SJCRH30 (cell line): ENCODE measurements at regions not wholly inside any gene's neighbourhood (a gene's known extent, or its start where the extent isn't known, plus 50 kb on each side); places are given as distances from the start of the nearest gene placed in this dataset.
A peak's percentile ranks its signal among the peaks of the same experiment; 100 is the strongest.

Source experiments
- DNase-seq, 2 experiments: peaks; one replicate each; pipeline ENCODE4 v3.0.0-alpha.2; 2015 to 2020
- H3K27ac ChIP-seq: fragments of 250-450 bp; sonication (Bioruptor Pico); 2 replicates; pipeline ENCODE4 v1.5.1; 2020; ENCODE audit warnings: mild to moderate bottlenecking, moderate library complexity
- H3K27me3 ChIP-seq: fragments of 250-450 bp; sonication (Bioruptor Pico); 2 replicates; pipeline ENCODE4 v1.5.1; 2020; ENCODE audit warnings: mild to moderate bottlenecking, moderate library complexity
- H3K36me3 ChIP-seq: fragments of 250-450 bp; sonication (Bioruptor Pico); 2 replicates; pipeline ENCODE4 v1.5.1; 2020; ENCODE audit warnings: mild to moderate bottlenecking, moderate library complexity
- H3K4me1 ChIP-seq: fragments of 250-450 bp; sonication (Bioruptor Pico); 2 replicates; pipeline ENCODE4 v1.5.1; 2020; ENCODE audit warnings: mild to moderate bottlenecking, moderate library complexity
- H3K4me3 ChIP-seq: fragments of 250-450 bp; sonication (Bioruptor Pico); 2 replicates; pipeline ENCODE4 v1.5.1; 2020; ENCODE audit warnings: mild to moderate bottlenecking, moderate library complexity
- H3K9me3 ChIP-seq: fragments of 250-450 bp; sonication (Bioruptor Pico); replicated peaks from 2 replicates; pipeline ENCODE4 v1.5.1; 2020; ENCODE audit warnings: mild to moderate bottlenecking, moderate library complexity

DNA sequence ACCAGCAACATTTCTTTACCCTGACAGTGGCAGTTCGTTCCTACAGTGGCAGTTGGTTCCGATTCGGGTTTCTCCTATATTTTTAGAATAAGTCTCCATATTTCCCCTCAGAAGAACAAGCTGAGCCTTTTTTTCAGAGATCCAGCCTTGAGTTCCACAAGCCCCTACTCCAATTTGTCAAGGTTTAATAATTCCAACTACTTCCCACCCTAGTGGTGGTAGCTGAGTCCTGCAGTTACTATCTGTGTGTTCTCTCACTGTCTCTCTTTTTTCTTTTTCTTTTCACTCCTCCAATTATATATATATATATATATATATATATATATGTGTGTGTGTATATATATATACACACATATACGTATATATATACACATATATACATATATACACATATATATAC, 1347.3 kb downstream of the PCDH9 start:
- H3K4me1 ChIP-seq = no peaks in the 10 kb centered on the region
- no peak overlapping the region for H3K4me3 ChIP-seq
- H3K36me3 ChIP-seq = no peaks in the 10 kb centered on the region
- DNase-seq = peak in 1 of 2 experiments; percentile 3
- no peaks in the 10 kb centered on the region for H3K27me3 ChIP-seq
- no peak overlapping the region for H3K27ac ChIP-seq
- H3K9me3 ChIP-seq = no peaks in the 10 kb centered on the region

DNA sequence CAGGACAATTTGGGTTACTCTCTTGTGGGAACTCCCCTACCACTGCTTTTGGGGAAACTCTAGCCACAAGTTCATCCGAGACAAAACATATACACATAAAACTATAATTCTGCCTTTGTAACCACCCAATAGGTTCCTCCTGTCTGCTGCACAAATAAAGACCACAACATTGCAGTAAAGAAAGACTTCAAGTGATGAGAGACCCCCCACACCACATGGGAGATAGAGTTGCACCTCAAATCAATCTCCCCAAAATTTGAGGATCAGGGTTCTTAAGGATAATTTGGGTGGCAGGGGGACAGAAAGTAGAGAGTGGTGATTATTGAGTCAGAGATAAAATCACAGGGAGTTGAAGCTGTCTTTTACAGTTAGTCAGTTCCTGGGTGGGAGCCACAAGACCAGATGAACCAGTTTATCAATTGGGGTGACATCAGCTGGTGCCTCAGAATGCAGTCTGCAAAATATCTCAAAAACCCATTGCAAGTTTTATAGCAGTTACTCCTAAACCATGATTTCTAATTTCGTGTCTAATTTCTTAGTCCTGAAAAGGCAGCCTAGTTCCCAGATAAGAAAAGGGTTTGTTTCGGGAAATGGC, 1348.5 kb downstream of the PCDH9 start:
- Histone ChIP-seq H3K4me1 (no peaks in the 10 kb centered on the region), H3K27ac (no peak overlapping the region), H3K4me3 (no peak overlapping the region), H3K9me3 (no peaks in the 10 kb centered on the region), H3K36me3 (no peaks in the 10 kb centered on the region), H3K27me3 (no peaks in the 10 kb centered on the region)
- DNase-seq = no peak

DNA sequence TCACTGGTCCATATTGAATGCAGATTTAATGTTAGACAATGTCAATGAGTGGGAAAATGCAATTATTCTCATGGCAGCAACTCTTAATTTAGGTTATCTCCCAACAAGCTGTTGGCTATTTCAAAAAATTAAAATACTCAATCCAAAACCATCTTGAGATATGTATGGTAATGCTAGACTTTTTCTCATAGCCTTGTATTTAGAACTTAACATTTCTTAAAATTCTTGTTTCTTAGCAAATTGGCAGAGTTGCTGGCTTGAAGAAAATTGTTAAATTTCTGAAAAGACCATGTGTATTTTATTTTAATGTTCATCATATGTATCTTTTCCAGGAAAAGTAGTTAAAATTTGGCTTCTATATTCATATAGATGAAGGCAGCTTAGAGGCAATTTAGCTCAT, 1355.1 kb downstream of the PCDH9 start:
- DNase-seq = no peak
- Histone ChIP-seq H3K27ac (no peak overlapping the region), H3K4me3 (no peak overlapping the region), H3K9me3 (no peaks in the 10 kb centered on the region), H3K36me3 (no peaks in the 10 kb centered on the region), H3K4me1 (no peaks in the 10 kb centered on the region), H3K27me3 (no peaks in the 10 kb centered on the region)

DNA sequence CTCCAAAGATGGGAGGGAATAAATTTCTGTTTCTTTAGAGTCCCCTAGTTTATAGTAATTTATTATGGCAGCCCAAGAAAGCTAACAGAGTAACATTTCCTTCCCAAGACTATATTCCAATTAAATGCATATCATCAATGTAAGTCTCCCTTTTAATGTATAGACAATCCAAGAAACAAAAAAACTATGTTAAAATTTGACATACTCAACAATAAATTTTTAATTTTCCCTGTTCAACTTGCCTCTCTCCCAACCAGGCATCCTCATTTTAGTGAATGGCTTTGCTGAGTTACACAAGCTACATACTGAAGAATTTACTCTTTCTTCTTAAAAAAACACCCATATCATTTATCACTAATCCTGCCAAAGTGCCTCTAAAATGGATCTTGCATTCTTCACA, 1357.7 kb downstream of the PCDH9 start:
- no peak overlapping the region for H3K27ac ChIP-seq
- no peak overlapping the region for H3K4me3 ChIP-seq
- no peaks in the 10 kb centered on the region for H3K4me1 ChIP-seq
- no peaks in the 10 kb centered on the region for H3K27me3 ChIP-seq
- no peaks in the 10 kb centered on the region for H3K9me3 ChIP-seq
- DNase-seq = no peak
- H3K36me3 ChIP-seq = no peaks in the 10 kb centered on the region

DNA sequence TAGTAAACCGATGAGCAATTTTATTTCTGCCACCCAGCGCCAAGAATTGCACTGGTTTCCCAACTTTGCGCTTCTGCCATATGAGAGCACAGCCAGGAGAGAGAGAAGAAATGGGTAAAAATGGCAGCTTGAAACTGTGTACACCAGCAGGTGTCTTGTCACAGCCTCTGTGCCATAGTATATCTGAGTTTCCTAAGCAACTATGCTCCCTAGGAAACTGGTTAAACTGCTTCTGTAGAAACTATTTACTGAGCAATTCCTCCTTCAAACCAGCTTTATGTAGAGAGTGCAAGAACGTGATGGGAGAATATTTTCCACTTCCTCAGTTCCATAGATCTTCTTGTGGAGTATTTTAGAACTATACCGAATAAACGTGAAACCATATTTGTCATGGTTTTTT, 1361.3 kb downstream of the PCDH9 start:
- Histone ChIP-seq H3K27me3 (no peaks in the 10 kb centered on the region), H3K27ac (no peak overlapping the region), H3K9me3 (no peaks in the 10 kb centered on the region), H3K4me1 (no peaks in the 10 kb centered on the region), H3K36me3 (no peaks in the 10 kb centered on the region), H3K4me3 (no peak overlapping the region)
- no peak for DNase-seq

DNA sequence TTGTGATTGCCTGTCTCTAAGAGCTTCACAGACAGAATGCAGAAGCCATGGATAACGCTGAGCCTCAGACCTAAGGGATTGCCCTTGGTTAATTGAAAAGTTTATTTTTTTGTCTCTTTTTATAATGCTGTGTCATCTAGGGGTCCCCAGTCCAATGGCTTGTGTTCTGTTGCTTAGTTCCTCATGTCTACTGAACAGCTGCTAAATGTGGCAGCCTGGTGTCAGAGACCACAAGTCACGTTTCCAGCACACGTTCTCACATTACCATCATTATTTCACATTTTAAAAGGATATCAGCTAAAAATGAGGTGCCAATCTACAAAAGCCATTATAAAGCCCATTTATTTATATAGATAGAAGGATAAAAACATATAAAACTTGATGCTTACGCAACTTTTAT, 1362.0 kb downstream of the PCDH9 start:
- Histone ChIP-seq H3K27ac (peak overlapping the region; percentile 8; the same call in 1 of the 2 replicates), H3K9me3 (no peaks in the 10 kb centered on the region), H3K4me1 (no peaks in the 10 kb centered on the region), H3K36me3 (no peaks in the 10 kb centered on the region), H3K4me3 (no peak overlapping the region), H3K27me3 (no peaks in the 10 kb centered on the region)
- DNase-seq = peak in 1 of 2 experiments; percentile 33

DNA sequence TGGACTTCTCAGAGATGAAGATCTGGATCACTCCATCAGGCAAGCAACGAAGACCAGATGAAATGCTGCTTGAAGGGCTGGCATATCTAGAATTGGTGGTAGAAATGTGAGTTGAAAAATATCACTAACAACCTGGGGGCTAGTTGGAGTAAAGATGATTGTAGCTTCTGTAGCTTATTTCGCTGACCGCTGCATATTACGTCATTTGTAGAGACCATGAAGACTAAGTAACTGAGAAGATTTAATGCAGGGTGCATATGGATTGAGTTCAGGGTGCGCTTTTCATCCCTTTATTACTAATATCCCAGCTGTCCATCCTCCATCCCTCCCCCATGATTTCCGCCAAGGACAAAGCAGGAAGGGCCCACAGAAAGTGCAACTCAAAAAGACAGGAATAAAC, 1364.0 kb downstream of the PCDH9 start:
- Histone ChIP-seq H3K27ac (no peak overlapping the region), H3K9me3 (no peaks in the 10 kb centered on the region), H3K4me3 (no peak overlapping the region), H3K36me3 (no peaks in the 10 kb centered on the region), H3K4me1 (no peaks in the 10 kb centered on the region), H3K27me3 (no peaks in the 10 kb centered on the region)
- DNase-seq = no peak

DNA sequence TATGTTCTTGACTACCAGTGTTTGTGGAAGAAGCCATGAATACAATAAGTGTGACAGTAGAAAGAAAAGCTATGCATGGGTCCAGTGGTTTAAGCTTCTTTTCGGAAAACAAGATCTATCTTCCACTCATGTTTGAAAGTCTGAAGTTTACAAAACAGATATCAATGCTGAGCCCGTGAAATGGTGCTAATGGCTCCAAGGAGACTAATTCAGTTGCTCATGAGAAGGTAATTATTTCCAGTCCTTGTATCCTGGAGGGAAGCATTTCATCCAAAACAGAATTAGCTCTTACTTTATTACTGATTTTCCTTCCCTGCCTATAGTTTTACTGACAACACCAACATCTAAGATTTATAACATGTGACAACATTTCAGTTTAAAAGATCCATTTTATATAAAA, 1364.9 kb downstream of the PCDH9 start:
- Histone ChIP-seq H3K9me3 (no peaks in the 10 kb centered on the region), H3K27ac (no peak overlapping the region), H3K4me3 (no peak overlapping the region), H3K4me1 (no peaks in the 10 kb centered on the region), H3K27me3 (no peaks in the 10 kb centered on the region), H3K36me3 (no peaks in the 10 kb centered on the region)
- DNase-seq = no peak

DNA sequence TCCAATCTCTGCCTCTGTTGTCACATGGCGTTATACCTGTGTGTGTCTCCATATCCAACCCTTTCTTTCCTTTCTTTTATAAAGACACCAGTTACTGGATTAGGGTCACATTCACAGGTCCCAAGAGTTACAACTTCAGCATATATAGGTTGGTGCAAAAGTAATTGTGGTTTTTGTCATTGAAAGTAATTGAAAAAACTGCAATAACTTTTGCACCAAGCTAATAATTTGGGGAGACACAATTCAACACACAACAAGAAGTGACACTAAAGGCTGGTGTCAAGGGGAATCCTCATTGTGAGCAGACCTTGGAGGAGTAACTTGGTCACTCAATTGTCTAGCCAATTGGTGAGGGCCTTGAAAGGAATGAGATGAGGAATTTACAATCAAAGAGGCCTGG, 1366.1 kb downstream of the PCDH9 start:
- DNase-seq = no peak
- Histone ChIP-seq H3K4me1 (no peaks in the 10 kb centered on the region), H3K27me3 (no peaks in the 10 kb centered on the region), H3K4me3 (no peak overlapping the region), H3K36me3 (no peaks in the 10 kb centered on the region), H3K9me3 (no peaks in the 10 kb centered on the region), H3K27ac (no peak overlapping the region)

DNA sequence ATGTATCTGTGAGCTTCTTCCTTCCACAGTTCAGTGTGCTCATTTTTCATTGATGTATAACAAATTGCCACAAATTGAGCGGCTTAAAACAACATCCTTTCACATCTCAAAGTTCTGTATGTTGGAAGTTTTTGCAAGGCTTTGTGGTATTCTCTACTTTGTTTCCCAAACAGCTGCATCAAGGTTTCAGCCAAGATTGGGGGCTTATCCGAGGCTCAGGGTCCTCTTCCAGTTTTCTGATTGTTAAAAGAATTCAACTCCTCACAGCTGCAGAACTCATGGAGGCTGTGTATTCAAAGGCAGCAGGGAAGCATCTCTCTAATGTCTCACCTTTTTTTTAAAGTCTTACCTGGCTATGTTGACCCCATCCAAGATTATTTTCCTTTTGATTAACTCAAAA, 1369.8 kb downstream of the PCDH9 start:
- H3K27ac ChIP-seq = no peak overlapping the region
- H3K36me3 ChIP-seq = no peaks in the 10 kb centered on the region
- H3K4me3 ChIP-seq = no peak overlapping the region
- H3K9me3 ChIP-seq = no peaks in the 10 kb centered on the region
- no peaks in the 10 kb centered on the region for H3K27me3 ChIP-seq
- DNase-seq = no peak
- H3K4me1 ChIP-seq = no peaks in the 10 kb centered on the region

DNA sequence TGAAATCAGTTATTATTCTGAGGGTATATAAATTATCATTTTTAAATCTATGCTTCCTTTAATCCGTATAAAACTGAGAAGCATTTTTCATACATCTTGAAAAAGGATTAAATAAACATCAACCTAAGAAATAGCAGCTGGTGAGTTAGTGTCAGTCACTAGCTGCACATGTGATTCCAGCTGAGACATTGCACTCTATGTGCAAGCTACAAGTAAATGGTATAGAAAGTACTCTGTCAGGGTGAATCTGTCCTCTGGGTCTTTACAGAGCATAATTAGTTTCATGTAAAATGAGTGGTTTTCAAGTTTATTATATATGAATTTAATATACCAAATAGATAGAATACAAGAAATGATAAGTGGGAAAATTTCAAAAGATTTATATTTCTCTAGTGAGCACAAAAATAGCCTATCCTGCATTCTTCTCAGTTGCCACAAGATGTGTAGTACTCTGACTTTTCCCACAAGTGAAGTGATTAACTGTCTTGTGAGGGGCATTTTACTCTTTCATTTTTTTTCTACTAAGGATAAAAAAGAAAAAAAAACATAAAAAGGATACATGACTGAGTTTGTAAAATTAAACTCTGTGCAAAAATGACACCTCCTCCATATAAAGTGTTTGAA, 1372.1 kb downstream of the PCDH9 start:
- no peaks in the 10 kb centered on the region for H3K9me3 ChIP-seq
- H3K4me1 ChIP-seq = no peaks in the 10 kb centered on the region
- no peaks in the 10 kb centered on the region for H3K27me3 ChIP-seq
- no peak overlapping the region for H3K27ac ChIP-seq
- H3K36me3 ChIP-seq = no peaks in the 10 kb centered on the region
- DNase-seq = no peak
- no peak overlapping the region for H3K4me3 ChIP-seq

DNA sequence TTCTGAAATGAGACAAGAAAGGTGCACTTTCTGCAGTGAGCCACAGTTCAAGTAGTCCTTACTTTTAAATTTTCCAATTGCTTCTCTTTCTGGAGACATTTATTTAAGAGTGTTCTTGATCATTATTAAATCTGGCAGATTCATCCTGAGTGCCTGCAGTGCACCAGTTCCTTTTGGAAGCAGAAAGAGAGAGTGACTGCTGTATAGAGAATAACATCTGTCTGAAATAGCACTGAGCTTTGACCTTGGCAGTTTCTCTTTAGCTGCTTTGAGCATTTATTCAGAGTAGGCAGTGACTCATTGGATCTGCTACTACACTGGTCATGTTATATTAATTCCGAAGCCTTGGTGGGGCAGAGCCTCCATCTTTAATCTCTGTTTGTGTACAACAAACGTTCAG, 1373.7 kb downstream of the PCDH9 start:
- DNase-seq = no peak
- Histone ChIP-seq H3K4me3 (no peak overlapping the region), H3K27ac (no peak overlapping the region)

DNA sequence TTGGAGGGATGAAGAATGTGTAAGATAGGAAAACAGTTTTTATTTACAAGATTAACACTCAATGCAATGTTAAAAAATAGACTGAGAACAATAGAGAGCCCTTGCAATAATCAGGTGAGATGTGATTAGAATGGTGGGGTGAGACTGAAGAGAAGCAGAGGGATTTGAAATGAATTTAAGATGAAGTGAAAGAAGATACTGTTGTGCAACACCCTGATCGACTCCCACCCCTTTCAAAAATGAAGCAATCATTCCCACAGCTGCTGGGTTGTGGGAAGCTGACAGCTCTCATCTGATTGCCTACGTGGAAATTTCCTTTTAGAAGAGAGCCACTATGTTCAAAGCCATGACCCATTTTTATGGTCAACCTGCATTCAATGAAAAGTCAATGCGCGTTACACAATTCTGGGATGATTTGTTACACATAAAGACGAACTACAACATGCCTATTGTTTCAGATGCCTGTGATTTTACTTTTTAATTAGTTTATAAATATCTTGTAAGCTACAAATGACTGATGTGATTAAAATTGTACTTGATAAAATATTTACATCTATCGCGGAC, 1374.8 kb downstream of the PCDH9 start:
- H3K27me3 ChIP-seq = no peaks in the 10 kb centered on the region
- no peak for DNase-seq
- no peaks in the 10 kb centered on the region for H3K4me1 ChIP-seq
- H3K4me3 ChIP-seq = no peak overlapping the region
- H3K27ac ChIP-seq = no peak overlapping the region
- H3K9me3 ChIP-seq = no peaks in the 10 kb centered on the region
- no peaks in the 10 kb centered on the region for H3K36me3 ChIP-seq

More for the DNA sequence above, 1373.7 kb downstream of the PCDH9 start:
- Histone ChIP-seq H3K27me3 (no peaks in the 10 kb centered on the region), H3K9me3 (no peaks in the 10 kb centered on the region), H3K36me3 (no peaks in the 10 kb centered on the region), H3K4me1 (no peaks in the 10 kb centered on the region)

DNA sequence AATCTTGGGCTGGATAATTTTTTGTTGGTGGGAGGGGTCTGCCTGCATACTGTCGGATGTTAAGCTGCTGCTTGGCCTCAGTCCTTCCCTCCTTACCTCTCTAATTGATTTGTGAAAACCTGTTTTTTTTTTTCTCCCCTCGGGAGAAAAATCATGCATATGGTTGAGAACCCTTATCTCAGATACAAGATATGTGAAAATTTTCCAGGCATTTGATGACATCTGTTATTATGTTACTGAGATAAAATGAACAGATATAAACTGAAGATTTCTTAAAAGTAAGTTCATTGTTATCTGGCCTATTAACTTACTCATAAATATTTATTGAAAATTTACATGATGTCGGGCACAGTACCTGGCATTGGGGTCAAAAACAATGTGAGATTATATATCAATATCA, 1375.7 kb downstream of the PCDH9 start:
- no peaks in the 10 kb centered on the region for H3K36me3 ChIP-seq
- no peak for DNase-seq
- no peaks in the 10 kb centered on the region for H3K4me1 ChIP-seq
- no peaks in the 10 kb centered on the region for H3K27me3 ChIP-seq
- no peak overlapping the region for H3K4me3 ChIP-seq
- no peak overlapping the region for H3K27ac ChIP-seq
- no peaks in the 10 kb centered on the region for H3K9me3 ChIP-seq

DNA sequence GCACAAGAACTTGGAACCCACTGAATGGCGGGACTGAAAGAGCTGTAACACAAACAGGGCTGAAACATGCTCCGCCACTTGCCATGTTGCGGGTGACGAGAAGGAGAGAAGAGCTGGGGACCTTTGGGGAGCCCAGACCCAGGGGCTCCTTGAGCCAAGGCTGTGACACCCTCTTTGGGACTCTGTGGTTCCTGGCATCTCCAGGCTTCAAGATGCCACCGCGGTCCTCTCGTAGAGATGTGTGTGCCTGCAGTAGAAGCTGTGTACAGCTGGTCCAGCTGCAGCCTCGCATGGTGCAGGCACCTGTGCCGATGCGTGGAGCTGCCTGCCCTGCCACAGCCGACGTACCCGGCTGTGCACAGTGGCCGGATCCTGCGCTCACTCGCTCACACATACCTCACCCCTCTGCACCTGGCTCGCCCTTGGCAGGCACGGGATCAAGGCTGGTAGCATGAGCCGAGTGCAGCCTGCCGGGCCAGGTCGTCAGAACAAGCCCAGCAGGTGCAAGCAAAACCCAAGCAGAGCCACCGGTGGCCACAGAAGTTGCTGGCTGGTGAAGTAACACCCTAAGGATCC, 1385.8 kb downstream of the PCDH9 start:
- Histone ChIP-seq H3K36me3 (no peaks in the 10 kb centered on the region), H3K4me3 (no peak overlapping the region), H3K4me1 (no peaks in the 10 kb centered on the region), H3K27me3 (no peaks in the 10 kb centered on the region), H3K9me3 (no peaks in the 10 kb centered on the region), H3K27ac (no peak overlapping the region)
- no peak for DNase-seq

DNA sequence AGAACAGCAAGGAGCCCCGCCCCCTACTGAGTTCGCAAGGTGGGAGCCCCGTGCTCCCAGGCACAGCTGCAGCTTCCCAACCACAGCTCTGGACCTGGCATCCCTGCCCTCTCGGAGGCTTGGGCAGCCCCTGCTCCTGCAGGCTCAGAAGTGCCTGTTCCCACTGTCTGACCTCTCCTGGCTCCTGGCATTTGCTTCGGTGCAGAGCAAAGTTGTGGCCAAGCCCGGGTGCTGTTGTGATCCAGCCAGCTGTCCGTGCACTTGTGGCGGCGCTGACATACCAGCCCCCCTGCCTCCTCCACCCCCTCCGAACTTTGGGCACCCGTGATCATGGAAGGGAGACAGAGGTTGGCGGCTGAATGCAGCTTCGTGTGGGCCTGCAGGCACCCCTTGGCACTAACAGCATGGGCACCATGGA, 1386.8 kb downstream of the PCDH9 start:
- Histone ChIP-seq H3K27me3 (no peaks in the 10 kb centered on the region), H3K9me3 (no peaks in the 10 kb centered on the region), H3K36me3 (no peaks in the 10 kb centered on the region), H3K27ac (no peak overlapping the region), H3K4me1 (no peaks in the 10 kb centered on the region), H3K4me3 (no peak overlapping the region)
- no peak for DNase-seq
